ENCODE measurements at regions not wholly inside any gene's neighbourhood (a gene's known extent, or its start where the extent isn't known, plus 50 kb on each side); places are given as distances from the start of the nearest gene placed in this dataset.

DNA sequence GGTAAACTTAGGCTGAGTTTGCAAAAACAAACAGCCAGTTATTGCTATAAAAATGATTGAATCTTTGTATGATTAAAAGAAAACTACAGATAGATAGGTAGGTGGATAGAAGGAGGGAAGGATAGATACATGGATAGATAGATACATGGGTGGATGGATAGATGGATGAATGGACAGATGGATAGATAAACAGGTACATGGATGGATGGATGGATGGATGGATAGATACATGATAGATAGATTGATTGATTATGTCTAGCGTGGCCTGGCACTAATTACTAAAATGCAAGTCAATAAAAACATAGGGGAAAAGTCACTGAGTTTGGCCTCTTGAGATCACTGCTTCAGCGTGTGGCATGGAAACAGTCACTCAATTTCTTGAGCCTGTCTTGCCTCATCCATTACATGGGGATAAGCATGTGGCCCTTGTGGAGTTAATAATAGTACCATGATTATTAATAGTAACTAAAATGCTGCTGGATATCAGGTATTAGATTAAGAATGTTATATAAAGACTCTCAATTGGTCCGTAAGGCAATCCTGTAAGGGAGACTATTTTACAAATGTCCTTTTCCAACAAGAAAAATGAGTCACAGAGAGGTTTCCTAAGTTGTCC is 184.9 kb downstream of the HS3ST3A1 start:
- Histone ChIP-seq H3K4me3 (ENCODE audit: low read depth, low read length) (no peak overlapping the region), H3K4me1 (ENCODE audit: control insufficient read depth, insufficient read depth, low read length) (peaks cover 9% of the 10 kb centered on the region)
- POLR2A ChIA-PET: no interaction called here

DNA sequence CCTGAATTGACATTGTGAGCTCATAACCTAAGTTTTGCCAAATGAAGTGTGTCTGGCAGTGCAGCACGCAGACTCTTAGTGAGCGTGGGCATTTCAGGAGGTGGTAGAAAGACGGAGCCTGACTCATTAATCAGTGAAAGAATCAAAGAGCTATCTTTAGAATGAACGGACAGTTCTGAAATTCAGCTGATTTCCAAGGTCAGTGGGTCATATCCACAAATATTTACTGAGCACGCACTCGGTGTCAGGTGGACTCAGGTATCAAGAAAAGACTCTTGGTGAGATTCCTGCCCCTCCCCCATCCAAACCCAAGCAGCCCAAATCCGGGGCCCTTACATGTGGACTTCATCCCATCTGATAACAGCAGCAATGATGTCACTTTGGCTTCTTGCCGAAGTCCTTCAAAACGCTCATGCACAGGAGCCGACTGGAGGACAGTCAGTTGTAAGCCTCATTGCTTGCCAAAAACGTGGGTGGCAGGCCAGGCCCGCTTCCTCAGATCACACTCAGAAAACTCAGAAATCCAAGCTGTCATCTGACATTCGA is 185.8 kb downstream of the HS3ST3A1 start:
- ChIA-PET POLR2A (interaction anchor here (0.6 to 0.7 kb wide), 2 partner anchors 14 to 398 kb away, joined by 3 to 4 read pairs; partner anchors contain the start of gene ELAC2), CTCF (interaction anchor here (0.6 to 1.0 kb wide), 2 partner anchors 58 to 892 kb away, joined by 3 read pairs; no protein-coding TSS in a partner anchor)
- TF ChIP-seq ZSCAN30 (tag by site-specific recombination; IDR thresholded peaks at IDR 0.05) (no peak), ZNF140 (tag by site-specific recombination; IDR thresholded peaks at IDR 0.05) (no peak), TRIM28 (IDR thresholded peaks at IDR 0.05; ENCODE audit: borderline replicate concordance, low read length) (peak; percentile 64; the same call in 1 of the 2 replicates), ZNF391 (tag by site-specific recombination; IDR thresholded peaks at IDR 0.05; ENCODE audit: borderline replicate concordance, low read depth) (peak; percentile 71; the same call in 1 of the 2 replicates), ZNF664 (tag by site-specific recombination; IDR thresholded peaks at IDR 0.05) (no peak; the same call in 1 of the 2 replicates), ZNF660 (tag by site-specific recombination; IDR thresholded peaks at IDR 0.05) (peak; percentile 86), ZNF530 (tag by site-specific recombination; IDR thresholded peaks at IDR 0.05; ENCODE audit: low read depth) (no peak), ZNF114 (tag by site-specific recombination; IDR thresholded peaks at IDR 0.05) (no peak), ZFP69B (tag by site-specific recombination; IDR thresholded peaks at IDR 0.05) (peak; percentile 77; the same call in 1 of the 2 replicates), ZNF670 (tag by site-specific recombination; IDR thresholded peaks at IDR 0.05; ENCODE audit: low read depth) (no peak), KLF16 (tag by site-specific recombination; IDR thresholded peaks at IDR 0.05) (peak; percentile 41), ZNF610 (tag by site-specific recombination; IDR thresholded peaks at IDR 0.05; ENCODE audit: borderline replicate concordance) (no peak), GFI1B (tag by site-specific recombination; IDR thresholded peaks at IDR 0.05) (no peak; the same call in 1 of the 2 replicates), ZNF174 (tag by site-specific recombination; IDR thresholded peaks at IDR 0.05) (no peak), ZNF248 (tag by site-specific recombination; IDR thresholded peaks at IDR 0.05) (no peak)
- TF ChIP-seq, protein P1, sequence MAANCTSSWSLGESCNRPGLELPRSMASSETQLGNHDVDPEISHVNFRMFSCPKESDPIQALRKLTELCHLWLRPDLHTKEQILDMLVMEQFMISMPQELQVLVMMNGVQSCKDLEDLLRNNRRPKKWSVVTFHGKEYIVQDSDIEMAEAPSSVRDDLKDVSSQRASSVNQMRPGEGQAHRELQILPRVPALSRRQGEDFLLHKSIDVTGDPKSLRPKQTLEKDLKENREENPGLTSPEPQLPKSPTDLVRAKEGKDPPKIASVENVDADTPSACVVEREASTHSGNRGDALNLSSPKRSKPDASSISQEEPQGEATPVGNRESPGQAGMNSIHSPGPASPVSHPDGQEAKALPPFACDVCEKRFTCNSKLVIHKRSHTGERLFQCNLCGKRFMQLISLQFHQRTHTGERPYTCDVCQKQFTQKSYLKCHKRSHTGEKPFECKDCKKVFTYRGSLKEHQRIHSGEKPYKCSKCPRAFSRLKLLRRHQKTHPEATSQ (tag by site-specific recombination; IDR thresholded peaks at IDR 0.05): no peak
- TF ChIP-seq, protein P2, sequence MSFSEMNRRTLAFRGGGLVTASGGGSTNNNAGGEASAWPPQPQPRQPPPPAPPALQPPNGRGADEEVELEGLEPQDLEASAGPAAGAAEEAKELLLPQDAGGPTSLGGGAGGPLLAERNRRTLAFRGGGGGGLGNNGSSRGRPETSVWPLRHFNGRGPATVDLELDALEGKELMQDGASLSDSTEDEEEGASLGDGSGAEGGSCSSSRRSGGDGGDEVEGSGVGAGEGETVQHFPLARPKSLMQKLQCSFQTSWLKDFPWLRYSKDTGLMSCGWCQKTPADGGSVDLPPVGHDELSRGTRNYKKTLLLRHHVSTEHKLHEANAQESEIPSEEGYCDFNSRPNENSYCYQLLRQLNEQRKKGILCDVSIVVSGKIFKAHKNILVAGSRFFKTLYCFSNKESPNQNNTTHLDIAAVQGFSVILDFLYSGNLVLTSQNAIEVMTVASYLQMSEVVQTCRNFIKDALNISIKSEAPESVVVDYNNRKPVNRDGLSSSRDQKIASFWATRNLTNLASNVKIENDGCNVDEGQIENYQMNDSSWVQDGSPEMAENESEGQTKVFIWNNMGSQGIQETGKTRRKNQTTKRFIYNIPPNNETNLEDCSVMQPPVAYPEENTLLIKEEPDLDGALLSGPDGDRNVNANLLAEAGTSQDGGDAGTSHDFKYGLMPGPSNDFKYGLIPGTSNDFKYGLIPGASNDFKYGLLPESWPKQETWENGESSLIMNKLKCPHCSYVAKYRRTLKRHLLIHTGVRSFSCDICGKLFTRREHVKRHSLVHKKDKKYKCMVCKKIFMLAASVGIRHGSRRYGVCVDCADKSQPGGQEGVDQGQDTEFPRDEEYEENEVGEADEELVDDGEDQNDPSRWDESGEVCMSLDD (tag by site-specific recombination; IDR thresholded peaks at IDR 0.05): peak; percentile 34; the same call in 1 of the 2 replicates

More for the DNA sequence above, 184.9 kb downstream of the HS3ST3A1 start:
- Histone ChIP-seq H3K36me3 (ENCODE audit: control insufficient read depth in 2 of 2, insufficient read depth in 1 of 2, low read length in 2 of 2) (no peaks in the 10 kb centered on the region), H3K9me3 (ENCODE audit: control insufficient read depth, insufficient read depth, low read depth, low read length) (no peaks in the 10 kb centered on the region), H3K27ac (ENCODE audit: extremely low read depth, low read depth, low read length) (peak overlapping the region; percentile 50; the same call in 1 of the 2 replicates)
- TF ChIP-seq ZNF544 (tag by site-specific recombination; IDR thresholded peaks at IDR 0.05) (no peak), ZNF2 (tag by site-specific recombination; IDR thresholded peaks at IDR 0.05) (no peak), ZNF701 (tag by site-specific recombination; IDR thresholded peaks at IDR 0.05) (no peak), ZNF366 (tag by site-specific recombination; conservative IDR thresholded peaks at IDR 0.05) (peak; percentile 94), ZNF335 (tag by site-specific recombination; conservative IDR thresholded peaks at IDR 0.05) (no peak), KLF7 (tag by site-specific recombination; IDR thresholded peaks at IDR 0.05; ENCODE audit: borderline replicate concordance) (no peak), ZBTB17 (tag by site-specific recombination; IDR thresholded peaks at IDR 0.05) (peak; percentile 69)
- TF ChIP-seq, protein P3, sequence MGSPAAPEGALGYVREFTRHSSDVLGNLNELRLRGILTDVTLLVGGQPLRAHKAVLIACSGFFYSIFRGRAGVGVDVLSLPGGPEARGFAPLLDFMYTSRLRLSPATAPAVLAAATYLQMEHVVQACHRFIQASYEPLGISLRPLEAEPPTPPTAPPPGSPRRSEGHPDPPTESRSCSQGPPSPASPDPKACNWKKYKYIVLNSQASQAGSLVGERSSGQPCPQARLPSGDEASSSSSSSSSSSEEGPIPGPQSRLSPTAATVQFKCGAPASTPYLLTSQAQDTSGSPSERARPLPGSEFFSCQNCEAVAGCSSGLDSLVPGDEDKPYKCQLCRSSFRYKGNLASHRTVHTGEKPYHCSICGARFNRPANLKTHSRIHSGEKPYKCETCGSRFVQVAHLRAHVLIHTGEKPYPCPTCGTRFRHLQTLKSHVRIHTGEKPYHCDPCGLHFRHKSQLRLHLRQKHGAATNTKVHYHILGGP (tag by site-specific recombination; IDR thresholded peaks at IDR 0.05): no peak
- TF ChIP-seq, protein P4, sequence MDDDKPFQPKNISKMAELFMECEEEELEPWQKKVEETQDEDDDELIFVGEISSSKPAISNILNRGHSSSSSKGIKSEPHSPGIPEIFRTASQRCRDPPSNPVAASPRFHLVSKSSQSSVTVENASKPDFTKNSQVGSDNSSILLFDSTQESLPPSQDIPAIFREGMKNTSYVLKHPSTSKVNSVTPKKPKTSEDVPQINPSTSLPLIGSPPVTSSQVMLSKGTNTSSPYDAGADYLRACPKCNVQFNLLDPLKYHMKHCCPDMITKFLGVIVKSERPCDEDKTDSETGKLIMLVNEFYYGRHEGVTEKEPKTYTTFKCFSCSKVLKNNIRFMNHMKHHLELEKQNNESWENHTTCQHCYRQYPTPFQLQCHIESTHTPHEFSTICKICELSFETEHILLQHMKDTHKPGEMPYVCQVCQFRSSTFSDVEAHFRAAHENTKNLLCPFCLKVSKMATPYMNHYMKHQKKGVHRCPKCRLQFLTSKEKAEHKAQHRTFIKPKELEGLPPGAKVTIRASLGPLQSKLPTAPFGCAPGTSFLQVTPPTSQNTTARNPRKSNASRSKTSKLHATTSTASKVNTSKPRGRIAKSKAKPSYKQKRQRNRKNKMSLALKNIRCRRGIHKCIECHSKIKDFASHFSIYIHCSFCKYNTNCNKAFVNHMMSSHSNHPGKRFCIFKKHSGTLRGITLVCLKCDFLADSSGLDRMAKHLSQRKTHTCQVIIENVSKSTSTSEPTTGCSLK (tag by site-specific recombination; IDR thresholded peaks at IDR 0.05): no peak
- TF ChIP-seq, protein P5, sequence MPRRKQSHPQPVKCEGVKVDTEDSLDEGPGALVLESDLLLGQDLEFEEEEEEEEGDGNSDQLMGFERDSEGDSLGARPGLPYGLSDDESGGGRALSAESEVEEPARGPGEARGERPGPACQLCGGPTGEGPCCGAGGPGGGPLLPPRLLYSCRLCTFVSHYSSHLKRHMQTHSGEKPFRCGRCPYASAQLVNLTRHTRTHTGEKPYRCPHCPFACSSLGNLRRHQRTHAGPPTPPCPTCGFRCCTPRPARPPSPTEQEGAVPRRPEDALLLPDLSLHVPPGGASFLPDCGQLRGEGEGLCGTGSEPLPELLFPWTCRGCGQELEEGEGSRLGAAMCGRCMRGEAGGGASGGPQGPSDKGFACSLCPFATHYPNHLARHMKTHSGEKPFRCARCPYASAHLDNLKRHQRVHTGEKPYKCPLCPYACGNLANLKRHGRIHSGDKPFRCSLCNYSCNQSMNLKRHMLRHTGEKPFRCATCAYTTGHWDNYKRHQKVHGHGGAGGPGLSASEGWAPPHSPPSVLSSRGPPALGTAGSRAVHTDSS (tag by site-specific recombination; IDR thresholded peaks at IDR 0.05): no peak
- CTCF ChIA-PET: interaction anchor here (0.6 kb wide), 1 partner anchor 891 kb away, joined by 3 read pairs; no protein-coding TSS in a partner anchor

More for the DNA sequence above, 185.8 kb downstream of the HS3ST3A1 start:
- Histone ChIP-seq H3K4me1 (ENCODE audit: control insufficient read depth, insufficient read depth, low read length) (peaks cover 9% of the 10 kb centered on the region), H3K9me3 (ENCODE audit: control insufficient read depth, insufficient read depth, low read depth, low read length) (no peaks in the 10 kb centered on the region), H3K4me3 (ENCODE audit: low read depth, low read length) (peak overlapping the region; percentile 14), H3K27ac (ENCODE audit: extremely low read depth, low read depth, low read length) (peak overlapping the region; percentile 50), H3K36me3 (ENCODE audit: control insufficient read depth in 2 of 2, insufficient read depth in 1 of 2, low read length in 2 of 2) (no peaks in the 10 kb centered on the region)
